HG03135 (cell line): ENCODE measurements at regions not wholly inside any gene's neighbourhood (a gene's known extent, or its start where the extent isn't known, plus 50 kb on each side); places are given as distances from the start of the nearest gene placed in this dataset.

Source experiments
- ATAC-seq: cut with Tn5 transposase; IDR thresholded peaks from one replicate; pipeline ENCODE4 v1.9.1; 2021; ENCODE audit warnings: mild to moderate bottlenecking, moderate library complexity; ENCODE audit not compliant: unreplicated experiment

- ATAC-seq, result no peak
Measured at GRCh38 chr6:9499709-9500108, 915.2 kb downstream of the TFAP2A start.

GRCh38 chr6:9496837-9497236 lies 918.0 kb downstream of the TFAP2A start:
- no peak for ATAC-seq

GRCh38 chr6:9494864-9495263 lies 920.0 kb downstream of the TFAP2A start:
- no peak for ATAC-seq

GRCh38 chr6:9492790-9493189 lies 922.1 kb downstream of the TFAP2A start:
- no peak for ATAC-seq

GRCh38 chr6:9487128-9487527 lies 927.7 kb downstream of the TFAP2A start:
- ATAC-seq, result no peak

GRCh38 chr6:9485992-9486391 lies 928.9 kb downstream of the TFAP2A start:
- ATAC-seq, result no peak

GRCh38 chr6:9484686-9485085 lies 930.2 kb downstream of the TFAP2A start:
- no peak for ATAC-seq

GRCh38 chr6:9484091-9484490 lies 930.8 kb downstream of the TFAP2A start:
- ATAC-seq, result no peak

- no peak for ATAC-seq
Measured at GRCh38 chr6:9482030-9482738, 932.7 kb downstream of the TFAP2A start.

- no peak for ATAC-seq
Measured at GRCh38 chr6:9481292-9482029, 933.4 kb downstream of the TFAP2A start.

GRCh38 chr6:9468277-9468676 lies 946.6 kb downstream of the TFAP2A start:
- ATAC-seq, result no peak

- ATAC-seq, result no peak
Measured at GRCh38 chr6:9467741-9468140, 947.1 kb downstream of the TFAP2A start.

GRCh38 chr6:9464583-9464982 lies 950.3 kb downstream of the TFAP2A start:
- no peak for ATAC-seq

- no peak for ATAC-seq
Measured at GRCh38 chr6:9463311-9463710, 951.6 kb downstream of the TFAP2A start.

GRCh38 chr6:9461188-9461587 lies 953.7 kb downstream of the TFAP2A start:
- ATAC-seq, result no peak

- ATAC-seq, result no peak
Measured at GRCh38 chr6:9458424-9458823, 956.5 kb downstream of the TFAP2A start.

- ATAC-seq, result no peak
Measured at GRCh38 chr6:9455864-9456658, 958.8 kb downstream of the TFAP2A start.

- no peak for ATAC-seq
Measured at GRCh38 chr6:9439621-9440330, 975.1 kb downstream of the TFAP2A start.

GRCh38 chr6:9437836-9438235 lies 977.0 kb downstream of the TFAP2A start:
- no peak for ATAC-seq

- no peak for ATAC-seq
Measured at GRCh38 chr6:9435281-9435680, 979.6 kb downstream of the TFAP2A start.

- ATAC-seq, result no peak
Measured at GRCh38 chr6:9431945-9432344, 982.9 kb downstream of the TFAP2A start.
